Astrocyte (in vitro differentiated cells and primary cell): ENCODE measurements at regions not wholly inside any gene's neighbourhood (a gene's known extent, or its start where the extent isn't known, plus 50 kb on each side); places are given as distances from the start of the nearest gene placed in this dataset.

ENCODE experiments used
- DNase-seq: peaks from one replicate; pipeline ENCODE4 v3.0.0-alpha.2; 2010; ENCODE audit warnings: low read depth
- FAIRE-seq: peaks from 2 replicates; lab custom pipeline; 2011; peaks lifted over from hg19 to GRCh38; lab: Jason Lieb, UNC
- H2AFZ ChIP-seq: 2 replicates; pipeline ENCODE4 v1.6.0; 2012; ENCODE audit warnings: low read depth, low read length, inconsistent platforms
- H3K27ac ChIP-seq: 2 replicates; pipeline ENCODE4 v1.5.1; 2011; ENCODE audit warnings: low read depth, low read length, inconsistent platforms
- H3K27me3 ChIP-seq: 2 replicates; pipeline ENCODE4 v1.6.0; 2011; ENCODE audit warnings: low read length, inconsistent platforms; ENCODE audit not compliant: insufficient read depth
- H3K36me3 ChIP-seq: 2 replicates; pipeline ENCODE4 v1.5.1; 2011; ENCODE audit warnings: low read length, inconsistent platforms; ENCODE audit not compliant: insufficient read depth
- H3K4me1 ChIP-seq: 2 replicates; pipeline ENCODE4 v1.5.1; 2011; ENCODE audit warnings: low read length, inconsistent platforms; ENCODE audit not compliant: insufficient read depth
- H3K4me2 ChIP-seq: 2 replicates; pipeline ENCODE4 v1.6.0; 2012; ENCODE audit warnings: low read length, inconsistent platforms
- H3K4me3 ChIP-seq: 2 replicates; pipeline ENCODE4 v1.5.1; 2011; ENCODE audit warnings: low read depth, mild to moderate bottlenecking, low read length, inconsistent platforms; ENCODE audit not compliant: insufficient read depth
- H3K79me2 ChIP-seq: 2 replicates; pipeline ENCODE4 v1.6.0; 2012; ENCODE audit warnings: mild to moderate bottlenecking, low read length, inconsistent platforms; ENCODE audit not compliant: insufficient read depth
- H3K9ac ChIP-seq: 2 replicates; pipeline ENCODE4 v1.6.0; 2012; ENCODE audit warnings: mild to moderate bottlenecking, low read length, inconsistent platforms
- H3K9me3 ChIP-seq: 2 replicates; pipeline ENCODE4 v1.5.1; 2012; ENCODE audit warnings: low read depth, mild to moderate bottlenecking, low read length, inconsistent platforms; ENCODE audit not compliant: insufficient read depth
- H4K20me1 ChIP-seq: 2 replicates; pipeline ENCODE4 v1.6.0; 2012; ENCODE audit warnings: low read length, inconsistent platforms; ENCODE audit not compliant: insufficient read depth
- H3K27ac Mint-ChIP-seq: one replicate; pipeline ENCODE4 v1.8.0; 2021; ENCODE audit warnings: mild to moderate bottlenecking, mixed read lengths; ENCODE audit not compliant: unreplicated experiment
- H3K27me3 Mint-ChIP-seq: one replicate; pipeline ENCODE4 v1.8.0; 2021; ENCODE audit warnings: low read depth, mixed read lengths; ENCODE audit not compliant: unreplicated experiment
- H3K36me3 Mint-ChIP-seq: one replicate; pipeline ENCODE4 v1.8.0; 2021; ENCODE audit warnings: low read depth, mixed read lengths; ENCODE audit not compliant: unreplicated experiment
- H3K4me1 Mint-ChIP-seq: one replicate; pipeline ENCODE4 v1.8.0; 2021; ENCODE audit warnings: low read depth, mixed read lengths; ENCODE audit not compliant: unreplicated experiment
- H3K4me3 Mint-ChIP-seq: one replicate; pipeline ENCODE4 v1.8.0; 2021; ENCODE audit warnings: mild to moderate bottlenecking, moderate library complexity, mixed read lengths; ENCODE audit not compliant: unreplicated experiment
- H3K9me3 Mint-ChIP-seq: one replicate; pipeline ENCODE4 v1.8.0; 2021; ENCODE audit warnings: mild to moderate bottlenecking, mixed read lengths; ENCODE audit not compliant: unreplicated experiment
- EZH2 ChIP-seq: IDR thresholded peaks from 2 replicates; pipeline ENCODE4 v1.6.1; 2012; ENCODE audit warnings: mild to moderate bottlenecking, low read length, inconsistent platforms; ENCODE audit not compliant: insufficient read depth
- TF ChIP-seq, protein P1 (sequence below): IDR thresholded peaks from 2 replicates; pipeline ENCODE4 v1.5.1; 2011; ENCODE audit warnings: low read depth, mild to moderate bottlenecking, inconsistent platforms, low read length, moderate library complexity; ENCODE audit not compliant: insufficient read depth

DNA sequence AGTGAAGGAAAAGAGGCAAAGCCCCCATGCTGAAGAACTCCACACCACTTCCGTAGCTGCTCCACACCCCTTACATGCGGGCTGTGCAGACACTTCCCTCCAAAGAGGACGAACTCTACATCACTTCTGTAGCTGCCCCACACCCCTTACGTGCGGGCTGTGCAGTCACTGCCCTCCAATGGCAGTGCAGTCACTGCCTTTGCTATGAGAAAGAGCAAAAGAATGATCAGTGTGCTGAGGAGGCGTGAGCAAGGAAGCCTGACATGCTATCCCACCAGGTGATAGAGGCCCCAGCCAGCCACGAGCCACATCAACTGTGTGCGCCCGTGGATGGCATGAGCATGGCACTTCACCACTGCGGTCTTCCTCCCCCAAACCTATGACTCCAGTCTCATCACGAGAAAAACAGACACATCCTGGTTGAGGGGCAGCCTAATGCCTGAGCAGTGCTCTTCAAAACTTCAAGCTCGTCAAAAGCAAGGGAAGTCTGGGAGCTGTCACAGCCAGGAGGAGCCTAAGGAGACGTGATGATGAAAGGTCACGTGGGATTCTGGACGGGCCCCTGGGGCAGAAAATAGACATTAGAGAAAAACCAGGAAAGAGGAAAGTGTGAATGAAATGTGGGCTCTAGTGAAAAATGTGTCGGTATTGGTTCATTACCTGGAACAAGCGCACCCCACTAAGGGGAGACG is 60.8 kb upstream of the C14orf180 start:
- FAIRE-seq (no peak), DNase-seq (no peak)
- Histone ChIP-seq H3K4me1 (no peaks in the 10 kb centered on the region), H3K4me2 (no peak overlapping the region), H3K36me3 (no peaks in the 10 kb centered on the region), H3K27me3 (no peaks in the 10 kb centered on the region), H3K4me3 (no peak overlapping the region), H2AFZ (no peak overlapping the region), H4K20me1 (no peaks in the 10 kb centered on the region), H3K9ac (no peak overlapping the region), H3K27ac (no peak overlapping the region), H3K79me2 (no peaks in the 10 kb centered on the region), H3K9me3 (no peaks in the 10 kb centered on the region)
- no peak for TF ChIP-seq EZH2
- TF ChIP-seq, protein P1, sequence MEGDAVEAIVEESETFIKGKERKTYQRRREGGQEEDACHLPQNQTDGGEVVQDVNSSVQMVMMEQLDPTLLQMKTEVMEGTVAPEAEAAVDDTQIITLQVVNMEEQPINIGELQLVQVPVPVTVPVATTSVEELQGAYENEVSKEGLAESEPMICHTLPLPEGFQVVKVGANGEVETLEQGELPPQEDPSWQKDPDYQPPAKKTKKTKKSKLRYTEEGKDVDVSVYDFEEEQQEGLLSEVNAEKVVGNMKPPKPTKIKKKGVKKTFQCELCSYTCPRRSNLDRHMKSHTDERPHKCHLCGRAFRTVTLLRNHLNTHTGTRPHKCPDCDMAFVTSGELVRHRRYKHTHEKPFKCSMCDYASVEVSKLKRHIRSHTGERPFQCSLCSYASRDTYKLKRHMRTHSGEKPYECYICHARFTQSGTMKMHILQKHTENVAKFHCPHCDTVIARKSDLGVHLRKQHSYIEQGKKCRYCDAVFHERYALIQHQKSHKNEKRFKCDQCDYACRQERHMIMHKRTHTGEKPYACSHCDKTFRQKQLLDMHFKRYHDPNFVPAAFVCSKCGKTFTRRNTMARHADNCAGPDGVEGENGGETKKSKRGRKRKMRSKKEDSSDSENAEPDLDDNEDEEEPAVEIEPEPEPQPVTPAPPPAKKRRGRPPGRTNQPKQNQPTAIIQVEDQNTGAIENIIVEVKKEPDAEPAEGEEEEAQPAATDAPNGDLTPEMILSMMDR: no peak
- peaks cover 3% of the 10 kb centered on the region for H3K36me3 Mint-ChIP-seq
- H3K9me3 Mint-ChIP-seq: peaks cover 5% of the 10 kb centered on the region
- no peak overlapping the region for H3K27ac Mint-ChIP-seq
- H3K4me3 Mint-ChIP-seq: no peak overlapping the region
- H3K27me3 Mint-ChIP-seq: peaks cover 59% of the 10 kb centered on the region
- H3K4me1 Mint-ChIP-seq: no peaks in the 10 kb centered on the region

DNA sequence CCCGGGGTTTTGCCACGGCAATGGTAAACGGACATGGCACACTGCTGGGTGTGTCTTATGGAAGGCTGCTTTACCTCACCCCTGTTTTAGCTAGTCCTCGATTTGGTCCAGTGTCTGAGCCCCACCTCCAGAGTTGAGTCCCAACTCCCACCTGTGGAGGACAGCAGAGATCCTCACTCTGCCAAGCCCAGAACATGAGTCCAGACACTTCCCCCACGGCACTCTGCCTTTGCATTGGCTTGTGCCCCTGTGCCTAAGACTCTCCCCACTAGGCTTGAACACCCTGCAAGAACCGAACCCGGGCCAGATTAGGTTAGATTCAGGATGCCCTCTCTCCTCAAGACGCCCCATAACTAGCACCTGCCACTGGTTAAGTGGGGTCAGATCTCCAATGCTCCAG is 59.8 kb upstream of the C14orf180 start:
- Histone ChIP-seq H3K4me2 (no peak overlapping the region), H3K9ac (no peak overlapping the region), H4K20me1 (no peaks in the 10 kb centered on the region), H2AFZ (no peak overlapping the region), H3K36me3 (no peaks in the 10 kb centered on the region), H3K9me3 (no peaks in the 10 kb centered on the region), H3K4me3 (no peak overlapping the region), H3K4me1 (no peaks in the 10 kb centered on the region), H3K79me2 (no peaks in the 10 kb centered on the region), H3K27ac (no peak overlapping the region), H3K27me3 (no peaks in the 10 kb centered on the region)
- TF ChIP-seq, protein P1: no peak
- TF ChIP-seq EZH2: no peak
- peaks cover 8% of the 10 kb centered on the region for H3K9me3 Mint-ChIP-seq
- FAIRE-seq: no peak
- peaks cover 3% of the 10 kb centered on the region for H3K36me3 Mint-ChIP-seq
- H3K27ac Mint-ChIP-seq: no peak overlapping the region
- no peak overlapping the region for H3K4me3 Mint-ChIP-seq
- no peak for DNase-seq
- H3K27me3 Mint-ChIP-seq: peaks cover 51% of the 10 kb centered on the region
- no peaks in the 10 kb centered on the region for H3K4me1 Mint-ChIP-seq
